H1 (cell line): ENCODE measurements at regions not wholly inside any gene's neighbourhood (a gene's known extent, or its start where the extent isn't known, plus 50 kb on each side); places are given as distances from the start of the nearest gene placed in this dataset.
A peak's percentile ranks its signal among the peaks of the same experiment; 100 is the strongest.

Source experiments
- CHD7 ChIP-seq: fragments of 300-600 bp; sonication (generic); IDR thresholded peaks from 2 replicates; pipeline ENCODE4 v1.7.1; 2012; ENCODE audit warnings: low read length, moderate library complexity, mild to moderate bottlenecking, inconsistent platforms; ENCODE audit not compliant: insufficient replicate concordance
- E2F6 ChIP-seq: IDR thresholded peaks from 2 replicates; pipeline ENCODE4 v1.6.1; 2012; ENCODE audit warnings: inconsistent platforms
- FOSL1 ChIP-seq: IDR thresholded peaks from 2 replicates; pipeline ENCODE4 v1.6.1; 2011; ENCODE audit warnings: mild to moderate bottlenecking, low read depth, low read length, moderate library complexity; ENCODE audit not compliant: insufficient read depth
- JUND ChIP-seq: IDR thresholded peaks from 2 replicates; pipeline ENCODE4 v1.6.1; 2011; ENCODE audit warnings: mild to moderate bottlenecking, improper control_type of control experiment, low read length
- KDM5A ChIP-seq: fragments of 200-600 bp; IDR thresholded peaks from 2 replicates; pipeline ENCODE4 v1.7.1; 2012; ENCODE audit warnings: mild to moderate bottlenecking, low read length, inconsistent platforms, mixed read lengths
- MAX ChIP-seq: IDR thresholded peaks from 2 replicates; pipeline ENCODE4 v1.6.1; 2012; ENCODE audit warnings: inconsistent platforms
- RAD21 ChIP-seq, 2 experiments: IDR thresholded peaks in 1 of 2; conservative IDR thresholded peaks in 1 of 2; 2 replicates each; pipeline ENCODE4 v1.6.1; 2011; ENCODE audit warnings: low read depth in 2 of 2, low read length in 2 of 2, improper control_type of control experiment in 1 of 2, inconsistent platforms in 1 of 2, mild to moderate bottlenecking in 1 of 2, moderate library complexity in 1 of 2
- SIX5 ChIP-seq: IDR thresholded peaks from 2 replicates; pipeline ENCODE4 v1.6.1; 2011; ENCODE audit warnings: mild to moderate bottlenecking, low read depth, low read length
- TAF1 ChIP-seq: IDR thresholded peaks from 2 replicates; pipeline ENCODE4 v1.6.1; 2011; ENCODE audit warnings: mild to moderate bottlenecking, low read depth, low read length
- ZNF274 ChIP-seq: IDR thresholded peaks from 2 replicates; pipeline ENCODE4 v1.7.0; 2012; ENCODE audit warnings: low read length, borderline replicate concordance; ENCODE audit errors: extremely low read depth

- TF ChIP-seq CHD7 = no peak
- TF ChIP-seq JUND = no peak
- TF ChIP-seq RAD21 (IDR thresholded peaks at IDR 0.05 in 1 of 2, conservative IDR thresholded peaks at IDR 0.05 in 1 of 2; ENCODE audit: low read depth in 2 of 2, low read length in 2 of 2) = no peak
- peak; percentile 29; the same call in 1 of the 2 replicates for TF ChIP-seq SIX5
- no peak for TF ChIP-seq FOSL1
- no peak for TF ChIP-seq KDM5A
- no peak for TF ChIP-seq MAX
- TF ChIP-seq E2F6 = no peak
- TF ChIP-seq TAF1 = no peak
- no peak for TF ChIP-seq ZNF274
Measured at GRCh38 chr5:14061106-14061505, 82.0 kb upstream of the TRIO start (continued).
